Kidney (tissue), 13 donors: ENCODE measurements at regions not wholly inside any gene's neighbourhood (a gene's known extent, or its start where the extent isn't known, plus 50 kb on each side); places are given as distances from the start of the nearest gene placed in this dataset.

ENCODE experiments used
- DNase-seq, 5 donors: peaks; one replicate each; pipeline ENCODE4 v3.0.0-alpha.2; 2013 to 2020
- FAIRE-seq: peaks from 2 replicates; lab custom pipeline; 2012; peaks lifted over from hg19 to GRCh38; lab: Jason Lieb, UNC
- H3K27ac ChIP-seq, 2 donors: one replicate each; pipeline ENCODE4 v1.7.0; 2013; ENCODE audit warnings: low read depth in 2 of 2, low read length in 2 of 2, inconsistent platforms in 1 of 2
- H3K27me3 ChIP-seq: one replicate; pipeline ENCODE4 v1.7.1; 2013; ENCODE audit warnings: low read length, inconsistent platforms; ENCODE audit not compliant: control insufficient read depth, insufficient read depth
- H3K36me3 ChIP-seq, 3 donors: one replicate each; pipeline versions ENCODE4 v1.7.0 to v1.7.1; 2013; ENCODE audit warnings: low read length in 3 of 3, control low read depth in 1 of 3, inconsistent platforms in 1 of 3; ENCODE audit not compliant: insufficient read depth in 3 of 3, control insufficient read depth in 2 of 3
- H3K4me1 ChIP-seq, 3 donors: one replicate each; pipeline versions ENCODE4 v1.7.0 to v1.7.1; 2013; ENCODE audit warnings: low read length in 3 of 3, inconsistent platforms in 1 of 3, low read depth in 1 of 3; ENCODE audit not compliant: control insufficient read depth in 2 of 3, insufficient read depth in 2 of 3
- H3K4me3 ChIP-seq, 3 donors: one replicate each; pipeline versions ENCODE4 v1.7.0 to v1.8.1; 2013; ENCODE audit warnings: low read length in 3 of 3, control low read depth in 1 of 3, inconsistent platforms in 1 of 3
- H3K9ac ChIP-seq, 3 donors: one replicate each; pipeline versions ENCODE4 v1.7.0 to v1.7.1; 2013; ENCODE audit warnings: low read length in 3 of 3, control low read depth in 1 of 3, inconsistent platforms in 1 of 3
- H3K9me3 ChIP-seq, 3 donors: one replicate each; pipeline versions ENCODE4 v1.7.0 to v1.7.1; 2013; ENCODE audit warnings: low read length in 3 of 3, control low read depth in 1 of 3, inconsistent platforms in 1 of 3; ENCODE audit not compliant: control insufficient read depth in 2 of 3, insufficient read depth in 1 of 3
- intact Hi-C: fragments of 100-400 bp; cut with DNase I; formaldehyde crosslinking; loops from one replicate; pipeline ENCODE4 v1.11.1; 2022
- TF ChIP-seq, protein P1 (sequence below): IDR thresholded peaks from 3 replicates; pipeline ENCODE4 v1.5.1; 2012; ENCODE audit warnings: mild to moderate bottlenecking, moderate library complexity, borderline replicate concordance; ENCODE audit not compliant: insufficient read depth; ENCODE audit errors: extremely low read depth
- donor health status: control.
- donor health status: control.
- donor health status: control.
- donor health status: control.
- donor health status: control.
- donor health status: DM: yes; HTN: yes; CAD: no.
- donor health status: Normal renal cell carcinoma (clear cell type).

DNA sequence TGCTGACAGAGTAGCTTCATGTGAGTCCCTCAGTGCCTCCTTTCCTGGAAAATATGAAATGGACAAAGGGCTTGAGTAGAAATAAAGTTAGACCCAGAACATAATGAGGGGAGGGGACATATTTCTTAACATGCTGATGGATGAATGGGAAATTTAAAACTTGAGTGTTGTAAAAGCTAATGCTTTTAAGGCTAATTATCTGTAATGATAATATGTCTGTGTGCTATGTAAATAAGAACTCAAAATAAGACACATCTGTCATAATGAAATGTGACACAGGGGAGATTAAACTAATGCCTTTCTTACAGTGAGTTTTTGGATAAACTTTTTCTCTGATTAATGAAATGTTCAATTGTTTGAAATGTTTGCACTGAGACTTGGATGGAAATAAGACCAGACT, 65.8 kb upstream of the RFXAP start:
- H3K9ac ChIP-seq, result no peak overlapping the region
- no peaks in the 10 kb centered on the region for H3K36me3 ChIP-seq
- DNase-seq (no peak), FAIRE-seq (no peak)
- no peaks in the 10 kb centered on the region for H3K4me1 ChIP-seq
- TF ChIP-seq, protein P1, sequence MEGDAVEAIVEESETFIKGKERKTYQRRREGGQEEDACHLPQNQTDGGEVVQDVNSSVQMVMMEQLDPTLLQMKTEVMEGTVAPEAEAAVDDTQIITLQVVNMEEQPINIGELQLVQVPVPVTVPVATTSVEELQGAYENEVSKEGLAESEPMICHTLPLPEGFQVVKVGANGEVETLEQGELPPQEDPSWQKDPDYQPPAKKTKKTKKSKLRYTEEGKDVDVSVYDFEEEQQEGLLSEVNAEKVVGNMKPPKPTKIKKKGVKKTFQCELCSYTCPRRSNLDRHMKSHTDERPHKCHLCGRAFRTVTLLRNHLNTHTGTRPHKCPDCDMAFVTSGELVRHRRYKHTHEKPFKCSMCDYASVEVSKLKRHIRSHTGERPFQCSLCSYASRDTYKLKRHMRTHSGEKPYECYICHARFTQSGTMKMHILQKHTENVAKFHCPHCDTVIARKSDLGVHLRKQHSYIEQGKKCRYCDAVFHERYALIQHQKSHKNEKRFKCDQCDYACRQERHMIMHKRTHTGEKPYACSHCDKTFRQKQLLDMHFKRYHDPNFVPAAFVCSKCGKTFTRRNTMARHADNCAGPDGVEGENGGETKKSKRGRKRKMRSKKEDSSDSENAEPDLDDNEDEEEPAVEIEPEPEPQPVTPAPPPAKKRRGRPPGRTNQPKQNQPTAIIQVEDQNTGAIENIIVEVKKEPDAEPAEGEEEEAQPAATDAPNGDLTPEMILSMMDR, result no peak
- no peaks in the 10 kb centered on the region for H3K27me3 ChIP-seq
- no peaks in the 10 kb centered on the region for H3K9me3 ChIP-seq
- H3K27ac ChIP-seq, result no peak overlapping the region
- no peak overlapping the region for H3K4me3 ChIP-seq
- intact Hi-C loops, result no loop called here

DNA sequence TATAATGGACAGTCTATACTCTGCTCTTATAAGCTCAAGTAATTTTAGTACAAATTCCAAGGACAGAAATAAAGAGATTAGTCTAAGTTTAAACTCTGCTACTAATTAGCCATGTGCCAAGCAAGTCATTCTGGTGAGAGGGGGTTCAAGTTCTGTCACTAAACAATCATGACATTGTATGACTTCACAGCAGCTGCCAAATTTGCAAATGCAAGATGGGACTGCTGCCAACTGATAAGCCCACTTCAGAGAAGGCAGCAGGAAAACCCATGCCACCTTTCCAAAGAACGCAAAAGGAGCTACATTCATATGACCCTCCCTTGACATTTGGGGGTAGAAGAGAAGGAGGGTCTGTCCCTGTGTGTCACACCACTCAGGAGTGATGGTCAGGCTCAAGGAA, 60.7 kb upstream of the RFXAP start:
- intact Hi-C loops, result no loop called here
- no peak overlapping the region for H3K4me3 ChIP-seq
- no peaks in the 10 kb centered on the region for H3K36me3 ChIP-seq
- no peaks in the 10 kb centered on the region for H3K4me1 ChIP-seq
- no peak overlapping the region for H3K9ac ChIP-seq
- no peaks in the 10 kb centered on the region for H3K27me3 ChIP-seq
- TF ChIP-seq, protein P1, result no peak
- FAIRE-seq (no peak), DNase-seq (peak in 3 of 5 donors; percentile 35 to 67 (median 55))
- no peaks in the 10 kb centered on the region for H3K9me3 ChIP-seq
- no peak overlapping the region for H3K27ac ChIP-seq

DNA sequence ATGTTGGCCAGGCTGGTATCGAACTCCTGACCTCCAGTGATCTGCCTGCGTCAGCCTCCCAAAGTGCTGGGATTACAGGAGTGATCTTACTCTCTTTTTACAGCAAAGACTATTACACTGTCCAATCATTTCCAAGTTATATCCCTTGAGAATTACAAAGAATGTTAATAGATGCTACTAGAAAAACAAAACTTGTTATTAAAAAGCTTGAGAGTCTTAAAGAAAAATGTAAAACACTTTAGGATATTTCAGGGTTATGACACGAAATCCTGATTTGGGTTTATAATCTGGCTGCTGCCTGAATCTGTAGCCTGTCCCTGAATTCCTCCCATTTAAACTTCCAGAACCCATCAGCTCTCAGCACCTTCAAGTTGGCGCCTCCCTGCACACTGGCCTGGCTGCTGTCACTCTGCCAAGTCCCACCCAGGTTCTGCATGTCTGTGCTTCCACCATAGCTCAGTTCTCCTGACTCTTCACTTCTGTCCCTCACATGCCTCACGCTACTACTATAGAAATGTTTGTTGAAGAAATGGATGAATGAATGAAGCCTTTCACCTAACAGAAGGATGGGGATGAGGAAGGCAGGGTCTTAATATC, 55.8 kb upstream of the RFXAP start:
- FAIRE-seq (no peak), DNase-seq (no peak)
- Histone ChIP-seq H3K27me3 (no peaks in the 10 kb centered on the region), H3K4me1 (no peaks in the 10 kb centered on the region), H3K9ac (no peak overlapping the region), H3K4me3 (no peak overlapping the region), H3K9me3 (peaks cover 0 to 6% (median 2%) of the 10 kb centered on the region in 3 donors), H3K27ac (no peak overlapping the region), H3K36me3 (no peaks in the 10 kb centered on the region)
- intact Hi-C loops, result no loop called here
- TF ChIP-seq, protein P1, result no peak

DNA sequence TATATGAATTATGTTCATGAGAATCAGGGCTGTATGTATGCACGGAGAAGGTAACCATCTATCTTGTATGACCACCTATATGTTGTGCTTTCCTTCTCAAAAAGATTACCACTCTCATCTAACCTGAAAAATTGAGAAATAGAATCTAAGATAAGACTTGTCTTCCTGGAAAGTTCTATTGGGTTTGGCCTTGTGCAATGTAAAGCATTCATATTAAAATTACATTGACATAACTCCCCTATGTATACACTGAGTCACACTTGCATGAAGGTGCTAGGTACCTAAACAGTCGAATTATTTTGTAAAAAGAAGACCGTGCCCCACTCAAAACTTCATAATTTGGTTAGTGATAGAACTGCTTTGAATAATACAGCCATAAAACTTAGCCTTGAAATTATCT, 54.5 kb upstream of the RFXAP start:
- no peaks in the 10 kb centered on the region for H3K27me3 ChIP-seq
- no peak overlapping the region for H3K9ac ChIP-seq
- H3K27ac ChIP-seq, result no peak overlapping the region
- intact Hi-C loops, result no loop called here
- no peaks in the 10 kb centered on the region for H3K4me1 ChIP-seq
- H3K36me3 ChIP-seq, result no peaks in the 10 kb centered on the region
- peaks cover 0 to 6% (median 2%) of the 10 kb centered on the region in 3 donors for H3K9me3 ChIP-seq
- H3K4me3 ChIP-seq, result no peak overlapping the region
- DNase-seq, result no peak
- TF ChIP-seq, protein P1, result no peak
- no peak for FAIRE-seq
